ENCODE measurements at regions not wholly inside any gene's neighbourhood (a gene's known extent, or its start where the extent isn't known, plus 50 kb on each side); places are given as distances from the start of the nearest gene placed in this dataset.

GRCh38 chr4:11049001-11049400, 364.4 kb upstream of the CLNK start:
- Histone ChIP-seq H3K36me3 (ENCODE audit: insufficient read depth, low read length) (no peaks in the 10 kb centered on the region), H3K4me1 (ENCODE audit: insufficient read depth, low read length, poor library complexity, severe bottlenecking) (no peaks in the 10 kb centered on the region), H3K4me2 (ENCODE audit: low read depth, low read length, poor library complexity, severe bottlenecking) (no peak overlapping the region), H3F3A (ENCODE audit: low read depth) (no peaks in the 10 kb centered on the region), H2AFZ (ENCODE audit: low read length) (no peak overlapping the region), H3K9me3 (ENCODE audit: insufficient read depth, low read depth, low read length) (no peaks in the 10 kb centered on the region), H3K27me3 (ENCODE audit: insufficient read depth, low read length, poor library complexity, severe bottlenecking) (no peaks in the 10 kb centered on the region), H3K9ac (ENCODE audit: low read depth, low read length, poor library complexity, severe bottlenecking) (no peak overlapping the region), H3K4me3 (ENCODE audit: low read length, poor library complexity, severe bottlenecking) (no peak overlapping the region), H3K9me2 (replicated peaks; ENCODE audit: low read depth, low read length) (no peaks in the 10 kb centered on the region), H4K20me1 (ENCODE audit: insufficient read depth, low read length, poor library complexity, severe bottlenecking) (no peaks in the 10 kb centered on the region), H3K79me2 (ENCODE audit: insufficient read depth, low read length) (no peaks in the 10 kb centered on the region)
- no peak for TF ChIP-seq CTCF (conservative IDR thresholded peaks at IDR 0.05; ENCODE audit: low read length)
- no peak for TF ChIP-seq EZH2phosphoT487 (IDR thresholded peaks at IDR 0.05; ENCODE audit: borderline replicate concordance)

GRCh38 chr4:11042760-11043159, 358.2 kb upstream of the CLNK start:
- H3F3A ChIP-seq (ENCODE audit: low read depth), result no peaks in the 10 kb centered on the region
- H3K9me3 ChIP-seq (ENCODE audit: insufficient read depth, low read depth, low read length), result no peaks in the 10 kb centered on the region
- no peaks in the 10 kb centered on the region for H3K79me2 ChIP-seq (ENCODE audit: insufficient read depth, low read length)
- H3K4me3 ChIP-seq (ENCODE audit: low read length, poor library complexity, severe bottlenecking), result no peak overlapping the region
- no peaks in the 10 kb centered on the region for H3K36me3 ChIP-seq (ENCODE audit: insufficient read depth, low read length)
- no peaks in the 10 kb centered on the region for H4K20me1 ChIP-seq (ENCODE audit: insufficient read depth, low read length, poor library complexity, severe bottlenecking)
- TF ChIP-seq EZH2phosphoT487 (IDR thresholded peaks at IDR 0.05; ENCODE audit: borderline replicate concordance), result no peak
- no peak for TF ChIP-seq CTCF (conservative IDR thresholded peaks at IDR 0.05; ENCODE audit: low read length)
- H3K27me3 ChIP-seq (ENCODE audit: insufficient read depth, low read length, poor library complexity, severe bottlenecking), result no peaks in the 10 kb centered on the region
- H3K4me1 ChIP-seq (ENCODE audit: insufficient read depth, low read length, poor library complexity, severe bottlenecking), result peaks cover 5% of the 10 kb centered on the region
- no peak overlapping the region for H3K9ac ChIP-seq (ENCODE audit: low read depth, low read length, poor library complexity, severe bottlenecking)
- no peak overlapping the region for H2AFZ ChIP-seq (ENCODE audit: low read length)
- H3K4me2 ChIP-seq (ENCODE audit: low read depth, low read length, poor library complexity, severe bottlenecking), result no peak overlapping the region
- H3K9me2 ChIP-seq (replicated peaks; ENCODE audit: low read depth, low read length), result no peaks in the 10 kb centered on the region

GRCh38 chr4:11039634-11040131, 355.1 kb upstream of the CLNK start:
- H3K27me3 ChIP-seq (ENCODE audit: insufficient read depth, low read length, poor library complexity, severe bottlenecking), result no peaks in the 10 kb centered on the region
- no peak overlapping the region for H2AFZ ChIP-seq (ENCODE audit: low read length)
- H3K9me2 ChIP-seq (replicated peaks; ENCODE audit: low read depth, low read length), result no peaks in the 10 kb centered on the region
- H3K36me3 ChIP-seq (ENCODE audit: insufficient read depth, low read length), result no peaks in the 10 kb centered on the region
- no peaks in the 10 kb centered on the region for H3F3A ChIP-seq (ENCODE audit: low read depth)
- no peak overlapping the region for H3K9ac ChIP-seq (ENCODE audit: low read depth, low read length, poor library complexity, severe bottlenecking)
- no peaks in the 10 kb centered on the region for H3K9me3 ChIP-seq (ENCODE audit: insufficient read depth, low read depth, low read length)
- no peaks in the 10 kb centered on the region for H3K79me2 ChIP-seq (ENCODE audit: insufficient read depth, low read length)
- H3K4me3 ChIP-seq (ENCODE audit: low read length, poor library complexity, severe bottlenecking), result no peak overlapping the region
- no peaks in the 10 kb centered on the region for H4K20me1 ChIP-seq (ENCODE audit: insufficient read depth, low read length, poor library complexity, severe bottlenecking)
- TF ChIP-seq CTCF (conservative IDR thresholded peaks at IDR 0.05; ENCODE audit: low read length) (no peak), EZH2phosphoT487 (IDR thresholded peaks at IDR 0.05; ENCODE audit: borderline replicate concordance) (no peak)
- H3K4me2 ChIP-seq (ENCODE audit: low read depth, low read length, poor library complexity, severe bottlenecking), result no peak overlapping the region
- H3K4me1 ChIP-seq (ENCODE audit: insufficient read depth, low read length, poor library complexity, severe bottlenecking), result peaks cover 5% of the 10 kb centered on the region

Data from Loucy (cell line).